COR-L47 (cell line): ENCODE measurements at regions not wholly inside any gene's neighbourhood (a gene's known extent, or its start where the extent isn't known, plus 50 kb on each side); places are given as distances from the start of the nearest gene placed in this dataset.

Experiments
- DNase-seq: peaks from one replicate; lab custom pipeline; 2025; lab: John Stamatoyannopoulos, UW

GRCh38 chr7:33813331-33813730 lies 92.0 kb upstream of the BMPER start:
- DNase-seq: no peak

GRCh38 chr7:33814400-33814799 lies 90.9 kb upstream of the BMPER start:
- DNase-seq: no peak

- no peak for DNase-seq
These were observed 90.4 kb upstream of the BMPER start for GRCh38 chr7:33814936-33815335.

- DNase-seq: no peak
These were observed 90.0 kb upstream of the BMPER start for GRCh38 chr7:33815336-33815735.

- DNase-seq: no peak
These were observed 89.2 kb upstream of the BMPER start for GRCh38 chr7:33816106-33816505.

GRCh38 chr7:33819658-33820057 lies 85.7 kb upstream of the BMPER start:
- DNase-seq: no peak

- no peak for DNase-seq
These were observed 85.1 kb upstream of the BMPER start for GRCh38 chr7:33820206-33820605.

GRCh38 chr7:33821970-33822369 lies 83.4 kb upstream of the BMPER start:
- DNase-seq: no peak

GRCh38 chr7:33823913-33824312 lies 81.4 kb upstream of the BMPER start:
- DNase-seq: no peak

- no peak for DNase-seq
These were observed 80.4 kb upstream of the BMPER start for GRCh38 chr7:33824911-33825459.

GRCh38 chr7:33825644-33826043 lies 79.7 kb upstream of the BMPER start:
- no peak for DNase-seq

GRCh38 chr7:33829536-33829935 lies 75.8 kb upstream of the BMPER start:
- no peak for DNase-seq

- DNase-seq: no peak
These were observed 73.8 kb upstream of the BMPER start for GRCh38 chr7:33831389-33832141.

GRCh38 chr7:33832271-33832721 lies 73.0 kb upstream of the BMPER start:
- no peak for DNase-seq

GRCh38 chr7:33836797-33837355 lies 68.5 kb upstream of the BMPER start:
- DNase-seq: no peak

- DNase-seq: no peak
These were observed 67.9 kb upstream of the BMPER start for GRCh38 chr7:33837356-33837851.

- DNase-seq: no peak
These were observed 64.3 kb upstream of the BMPER start for GRCh38 chr7:33841031-33841430.

GRCh38 chr7:33841705-33842129 lies 63.6 kb upstream of the BMPER start:
- peak; percentile 78 for DNase-seq

GRCh38 chr7:33842150-33842549 lies 63.2 kb upstream of the BMPER start:
- no peak for DNase-seq

- no peak for DNase-seq
These were observed 59.3 kb upstream of the BMPER start for GRCh38 chr7:33845991-33846509.

GRCh38 chr7:33849004-33849403 lies 56.3 kb upstream of the BMPER start:
- DNase-seq: no peak

- DNase-seq: no peak
These were observed 55.3 kb upstream of the BMPER start for GRCh38 chr7:33849971-33850559.

- DNase-seq: no peak
These were observed 54.6 kb upstream of the BMPER start for GRCh38 chr7:33850768-33851167.
